ENCODE measurements at regions not wholly inside any gene's neighbourhood (a gene's known extent, or its start where the extent isn't known, plus 50 kb on each side); places are given as distances from the start of the nearest gene placed in this dataset.
A peak's percentile ranks its signal among the peaks of the same experiment; 100 is the strongest.

DNA sequence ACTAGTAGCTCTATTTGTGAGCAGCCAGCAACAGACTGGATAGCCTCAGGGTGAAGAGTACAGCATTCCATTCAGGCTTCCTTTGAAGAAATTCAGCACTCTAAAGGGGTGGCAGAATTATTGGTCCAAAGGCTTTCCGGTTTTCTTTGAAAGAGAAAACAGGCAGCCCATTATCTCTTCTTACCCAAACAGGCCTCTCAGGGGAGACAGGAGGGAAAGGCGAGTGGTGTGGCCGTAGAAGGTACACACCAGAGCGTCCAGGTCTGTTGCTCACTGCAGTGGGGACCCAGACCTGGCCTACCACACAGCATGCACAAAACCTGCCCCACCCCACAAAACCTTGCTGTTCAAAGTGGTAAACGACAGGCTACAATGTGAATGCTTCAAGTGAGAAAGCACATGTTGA lies 83.3 kb downstream of the ZNF608 start:
- DNase-seq = no peak

- no peak for DNase-seq
These were observed 84.2 kb downstream of the ZNF608 start for GRCh38 chr5:124662181-124662781.

DNA sequence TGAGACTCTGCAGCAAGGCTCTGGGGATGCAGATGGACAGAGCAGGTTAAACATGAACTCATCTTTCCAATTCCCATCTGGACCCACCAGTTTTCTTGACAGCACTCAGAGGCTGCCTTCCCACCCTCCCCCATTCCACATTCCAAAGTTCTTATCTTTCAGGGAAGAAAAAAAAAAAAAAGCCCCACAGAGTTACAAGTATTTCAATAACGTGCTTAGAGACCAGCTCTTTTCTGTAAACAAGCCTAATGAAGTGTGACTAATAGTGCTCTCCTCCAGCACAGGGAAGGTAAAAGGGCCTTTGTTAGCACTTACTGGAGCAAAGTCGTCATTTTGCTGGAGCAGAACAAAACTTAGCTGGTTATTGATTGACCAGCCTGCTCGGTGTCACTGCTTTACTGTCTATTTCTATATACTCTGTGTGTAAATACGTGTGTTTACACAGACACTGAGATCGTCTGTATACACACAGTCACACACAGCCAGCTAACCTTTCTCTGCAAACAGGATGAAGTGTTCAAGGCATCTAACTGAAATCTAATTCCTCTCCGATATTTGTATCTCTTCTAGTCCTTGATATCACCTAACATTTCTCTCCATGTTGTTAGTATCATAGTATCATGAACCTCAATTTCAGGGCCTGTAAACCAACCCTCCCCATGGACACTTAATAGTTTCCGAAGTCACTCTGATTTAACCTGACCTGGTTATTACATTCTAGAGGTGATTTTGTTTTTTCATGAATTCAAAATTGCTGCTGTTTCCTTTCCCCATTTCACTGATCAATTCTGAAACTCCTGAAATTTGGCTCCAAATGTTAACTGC lies 84.9 kb downstream of the ZNF608 start:
- peak; percentile 67 for DNase-seq

GRCh38 chr5:124660229-124661093 lies 86.0 kb downstream of the ZNF608 start:
- DNase-seq = no peak

DNA sequence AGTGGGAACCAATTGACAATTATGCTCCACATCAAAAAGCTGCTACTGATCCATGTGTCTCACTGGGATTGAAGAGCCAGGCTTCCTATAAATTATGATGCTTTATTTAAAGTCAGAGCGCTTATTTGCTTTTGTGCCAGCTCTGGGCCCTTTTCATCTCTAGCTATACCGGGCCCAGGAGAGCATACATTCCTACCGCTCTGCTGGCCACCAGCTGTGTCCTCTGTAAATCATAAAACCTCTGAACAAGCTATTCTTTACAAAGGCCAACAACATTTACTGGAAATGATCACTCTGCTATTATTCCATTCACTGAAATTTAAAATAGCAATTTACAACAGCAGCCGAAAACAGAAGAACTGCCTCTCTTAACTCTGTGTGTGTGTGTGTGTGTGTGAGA lies 86.6 kb downstream of the ZNF608 start:
- DNase-seq = peak; percentile 76

DNA sequence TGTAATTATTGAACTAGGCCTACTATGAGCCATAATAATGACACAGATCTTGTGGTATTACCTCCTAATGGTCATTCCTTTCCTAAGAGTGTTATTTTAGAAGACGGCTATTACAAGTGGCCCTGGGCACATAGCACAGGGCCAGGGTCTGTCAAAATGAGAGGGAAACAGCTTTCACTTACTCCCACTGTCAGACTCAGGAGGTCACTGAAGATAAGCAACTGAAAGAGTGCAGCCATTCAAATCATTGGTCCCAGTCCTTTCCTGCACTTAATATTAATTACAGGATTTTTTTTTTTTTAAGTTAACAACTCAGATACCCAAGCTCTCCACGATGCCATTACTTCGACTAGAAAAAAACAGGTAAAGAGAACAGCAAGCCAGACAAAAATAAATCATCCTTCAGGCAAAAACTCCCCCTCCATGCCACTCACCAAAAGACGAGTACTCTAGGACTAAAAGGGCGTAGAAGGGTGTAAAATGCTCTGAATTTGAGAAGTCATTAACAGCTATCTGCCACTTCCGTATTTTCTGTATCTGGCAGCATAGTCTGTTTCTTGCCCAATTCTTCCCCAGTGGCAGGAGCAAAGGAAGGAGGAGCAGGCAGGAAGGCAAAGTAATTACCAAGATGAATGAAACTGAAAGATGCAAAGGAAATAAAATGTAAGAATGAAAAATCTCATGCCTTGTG lies 87.4 kb downstream of the ZNF608 start:
- no peak for DNase-seq

GRCh38 chr5:124655921-124656511 lies 90.4 kb downstream of the ZNF608 start:
- DNase-seq = peak; percentile 95

DNA sequence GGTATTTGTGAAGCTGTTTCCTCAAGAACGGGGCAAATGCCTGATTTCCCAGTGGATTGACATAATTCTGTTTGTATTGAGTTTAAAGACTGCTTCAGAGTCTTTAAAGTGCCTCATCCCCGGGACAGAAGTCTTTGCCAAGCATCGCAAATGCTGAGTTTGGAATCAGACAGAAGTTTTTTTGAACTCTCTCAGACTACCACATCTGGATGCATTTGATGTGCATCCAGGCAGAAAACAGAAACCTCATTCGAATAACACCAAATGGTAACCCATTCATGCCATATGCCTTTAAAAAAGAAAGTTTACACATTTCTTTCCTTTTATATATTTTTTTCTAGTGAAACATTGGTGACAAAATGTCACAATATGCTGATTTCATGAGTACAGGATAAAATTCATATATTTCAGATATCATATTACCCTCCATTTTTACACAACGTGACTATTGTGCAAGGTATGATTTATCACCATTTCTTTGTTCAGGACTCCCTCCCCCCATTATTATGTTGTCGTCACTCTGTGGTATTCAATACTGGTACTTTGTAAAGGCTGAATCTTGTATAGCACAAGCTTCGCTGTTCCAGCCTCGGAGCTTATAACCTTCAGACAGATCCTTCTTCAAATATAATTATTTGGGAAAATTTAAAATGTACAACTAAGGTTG lies 91.1 kb downstream of the ZNF608 start:
- peak; percentile 71 for DNase-seq

DNA sequence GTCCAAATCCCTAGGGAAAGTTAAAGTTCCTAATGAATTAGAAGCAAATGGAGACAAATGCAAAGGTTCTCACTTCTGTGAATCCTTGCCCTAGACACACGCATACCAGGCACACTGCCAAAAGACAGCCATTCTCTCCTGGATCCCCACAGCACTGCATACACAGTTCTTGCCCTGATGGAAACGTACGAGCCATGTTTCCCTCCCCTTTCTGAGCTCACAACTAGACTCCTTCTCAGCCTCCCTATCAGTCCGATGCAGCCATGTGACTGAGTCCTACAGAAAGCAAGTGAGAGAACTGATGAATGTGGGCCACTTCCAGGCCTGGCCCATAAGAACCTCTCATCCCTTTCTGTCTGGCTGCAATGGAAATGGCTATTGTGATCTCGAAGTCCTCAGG lies 92.0 kb downstream of the ZNF608 start:
- DNase-seq = no peak

GRCh38 chr5:124653666-124654065 lies 92.8 kb downstream of the ZNF608 start:
- no peak for DNase-seq

GRCh38 chr5:124652892-124653441 lies 93.5 kb downstream of the ZNF608 start:
- DNase-seq = no peak

DNA sequence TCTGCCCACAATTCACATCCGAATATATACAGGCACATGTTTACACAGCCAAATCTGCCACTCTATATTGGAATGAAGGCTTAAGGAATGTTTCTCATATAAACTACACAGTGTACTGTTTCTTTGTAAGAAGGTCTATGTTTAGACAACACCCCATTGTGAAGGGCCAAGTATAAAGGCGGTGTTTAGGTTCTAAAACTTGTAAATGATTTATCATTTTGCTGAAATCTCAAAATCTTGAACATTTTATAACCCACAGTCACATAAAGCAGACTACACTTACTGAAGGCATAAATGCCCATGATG lies 94.0 kb downstream of the ZNF608 start:
- DNase-seq = no peak

DNA sequence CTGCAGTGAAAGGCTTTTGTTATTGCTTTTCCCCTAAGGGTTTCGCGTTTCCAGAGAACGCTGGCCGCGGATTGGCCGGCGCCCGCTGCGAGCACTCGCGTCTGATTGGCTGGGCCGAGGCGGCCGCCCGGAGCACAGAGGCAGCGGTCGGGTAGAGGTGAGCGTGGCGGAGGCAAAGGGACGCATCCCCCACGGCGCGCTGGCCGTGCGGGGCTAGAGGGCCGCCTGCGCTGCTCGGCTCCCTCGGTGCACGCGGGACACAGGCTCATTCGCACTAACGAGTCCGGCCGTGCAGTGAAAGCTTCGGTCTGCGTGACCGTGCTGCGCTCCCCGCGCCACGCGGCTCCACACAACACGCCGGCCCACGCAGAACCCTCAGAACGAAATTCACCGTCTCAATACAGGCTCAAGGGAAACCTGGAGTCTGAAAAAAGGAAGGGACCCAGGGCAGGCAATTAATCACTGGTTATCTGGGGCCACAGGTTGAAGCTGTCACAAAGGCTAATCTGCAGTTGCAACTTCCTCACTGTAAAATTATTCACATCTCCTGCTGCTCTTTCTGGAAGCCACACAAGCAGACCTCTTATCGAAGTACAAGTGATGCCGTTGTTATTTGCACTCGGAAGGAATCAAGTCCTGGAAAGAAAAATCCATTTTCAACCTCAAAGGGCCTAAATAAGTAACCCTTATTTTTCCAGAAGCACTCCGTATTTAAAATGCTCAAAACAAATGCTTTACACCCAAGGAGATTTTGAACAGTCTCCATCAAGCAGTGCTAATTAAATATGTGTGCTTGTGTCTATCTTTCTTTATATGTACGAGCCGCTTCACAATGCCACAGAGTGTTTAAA lies 94.6 kb downstream of the ZNF608 start:
- peak; percentile 69 for DNase-seq

DNA sequence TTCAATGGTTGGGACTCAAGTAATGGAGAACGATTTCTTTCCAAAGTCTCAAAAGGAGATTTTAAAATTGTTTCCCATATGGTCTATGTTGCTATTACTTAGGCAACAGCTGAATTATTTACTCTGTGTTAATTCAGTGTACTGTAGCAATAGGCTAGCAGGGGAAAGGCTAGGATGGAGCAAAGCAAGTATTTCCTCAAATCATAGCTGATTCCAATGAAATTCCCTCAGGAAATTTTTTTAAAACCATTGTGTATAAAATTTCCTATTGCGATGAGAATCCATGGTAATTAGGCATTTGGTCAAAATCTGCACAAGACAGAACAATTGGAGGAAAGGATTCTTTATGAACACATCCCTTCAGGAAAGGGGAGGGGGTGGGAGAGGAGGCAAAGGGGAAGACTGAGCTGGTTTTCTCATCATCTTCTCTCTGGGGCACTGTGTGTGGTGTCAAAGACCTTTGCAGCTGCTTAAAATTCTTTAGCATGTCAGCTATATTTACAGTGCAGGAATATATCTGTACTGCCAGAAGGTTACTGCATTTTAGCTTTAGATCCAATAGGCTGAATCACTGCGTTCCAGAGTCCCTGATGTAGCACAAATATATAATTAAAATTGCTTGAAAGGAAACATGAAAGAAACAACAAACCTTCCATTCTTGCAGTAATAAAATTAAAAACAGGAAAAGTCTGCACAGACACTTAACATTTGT lies 95.3 kb downstream of the ZNF608 start:
- peak; percentile 67 for DNase-seq

- DNase-seq = no peak
These were observed 96.3 kb downstream of the ZNF608 start for GRCh38 chr5:124650147-124650561.

DNA sequence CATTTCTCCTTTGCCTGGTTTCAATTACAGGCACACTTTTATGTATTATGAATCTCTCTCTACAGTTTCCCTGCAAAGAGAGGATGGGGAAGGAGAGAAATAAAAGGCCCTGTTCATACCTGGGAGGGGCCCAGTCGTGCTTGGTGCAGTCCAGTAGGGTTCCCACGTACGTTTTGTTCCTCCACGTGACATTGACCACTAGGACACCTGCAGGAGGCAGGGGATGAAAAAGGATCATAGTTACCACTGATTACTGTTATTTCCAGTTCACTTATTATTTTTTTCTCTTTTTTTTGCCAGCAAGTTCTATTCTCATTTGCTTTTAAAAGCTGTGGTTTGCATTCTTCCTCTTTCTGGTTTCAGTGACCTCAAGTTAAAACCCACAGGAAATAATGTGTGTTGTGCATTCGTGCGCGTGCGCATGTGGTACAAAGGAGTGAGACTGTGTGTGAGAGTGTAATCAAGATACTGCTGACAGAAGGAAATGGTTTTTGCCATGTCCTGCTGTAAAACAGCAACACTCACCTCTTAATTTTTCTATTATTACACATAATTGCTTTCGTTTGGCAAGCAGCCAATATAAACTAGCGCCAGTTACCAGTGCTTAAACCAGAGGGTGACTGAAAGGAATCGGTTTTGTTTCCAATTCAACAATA lies 96.8 kb downstream of the ZNF608 start:
- peak; percentile 83 for DNase-seq

DNA sequence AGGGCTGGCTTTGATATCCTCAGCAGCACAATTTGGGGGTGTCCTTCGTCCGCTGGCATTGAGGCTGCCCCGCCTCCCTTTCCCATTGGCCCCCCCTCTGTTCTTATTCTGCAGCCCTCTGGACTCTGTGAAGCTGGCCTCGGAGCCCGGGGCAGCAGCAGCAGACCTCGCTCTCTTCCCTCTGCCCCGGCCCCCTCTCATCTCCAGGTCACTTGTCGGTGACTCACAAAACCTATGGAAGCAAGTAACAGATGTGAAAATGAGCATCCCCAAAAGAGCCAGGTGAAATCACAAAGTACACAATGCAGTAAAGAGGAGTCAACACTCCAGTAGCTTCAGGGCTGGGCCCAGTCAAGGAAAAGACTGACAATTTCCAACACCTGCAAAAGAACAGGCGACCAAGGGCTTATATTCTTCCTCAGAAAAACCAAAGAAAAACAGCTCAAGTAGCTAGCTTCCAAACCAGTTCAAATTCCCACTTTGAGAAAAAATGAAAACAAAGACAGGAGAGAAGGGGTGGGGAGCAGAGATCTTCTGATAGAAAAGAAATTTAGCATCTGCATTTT lies 97.5 kb downstream of the ZNF608 start:
- DNase-seq = no peak

GRCh38 chr5:124647352-124647751 lies 99.1 kb downstream of the ZNF608 start:
- DNase-seq = no peak

- no peak for DNase-seq
These were observed 101.0 kb downstream of the ZNF608 start for GRCh38 chr5:124645396-124645795.

All from NCI-H1694 treated with DMSO at 0.1 percent for 48 hours (cell line).